Colonic mucosa (tissue), 4 donors: ENCODE measurements at regions not wholly inside any gene's neighbourhood (a gene's known extent, or its start where the extent isn't known, plus 50 kb on each side); places are given as distances from the start of the nearest gene placed in this dataset.

Experiments
- DNase-seq: peaks from one replicate; pipeline ENCODE4 v3.0.0-alpha.2; 2020
- H3K27ac ChIP-seq: fragments of 200-600 bp; one replicate; pipeline ENCODE4 v1.8.0; 2021
- H3K27me3 ChIP-seq: fragments of 200-600 bp; one replicate; pipeline ENCODE4 v1.8.0; 2021
- H3K36me3 ChIP-seq: fragments of 200-600 bp; one replicate; pipeline ENCODE4 v1.8.0; 2021
- H3K4me1 ChIP-seq: fragments of 200-600 bp; one replicate; pipeline ENCODE4 v1.8.0; 2021; ENCODE audit warnings: mild to moderate bottlenecking
- H3K4me3 ChIP-seq: fragments of 200-600 bp; one replicate; pipeline ENCODE4 v1.8.0; 2021
- H3K9ac ChIP-seq, 2 donors: one replicate each; pipeline ENCODE4 v1.7.0; 2013; ENCODE audit warnings: control low read depth in 2 of 2, low read depth in 2 of 2, low read length in 2 of 2
- H3K9me3 ChIP-seq: fragments of 200-600 bp; one replicate; pipeline ENCODE4 v1.8.0; 2021
- intact Hi-C: fragments of 100-400 bp; cut with DNase I; formaldehyde crosslinking; loops from one replicate; pipeline ENCODE4 v1.14.1; 2022
- TF ChIP-seq, protein P1 (sequence below): fragments of 200-600 bp; IDR thresholded peaks from one replicate; pipeline ENCODE4 v1.8.0; 2022; ENCODE audit warnings: antibody characterized with exemption, mild to moderate bottlenecking
- donor health status: healthy.
- donor health status: DM: no; HTN: no; CAD: no.
- donor health status: DM: no; HTN: no; CAD: no.

DNA sequence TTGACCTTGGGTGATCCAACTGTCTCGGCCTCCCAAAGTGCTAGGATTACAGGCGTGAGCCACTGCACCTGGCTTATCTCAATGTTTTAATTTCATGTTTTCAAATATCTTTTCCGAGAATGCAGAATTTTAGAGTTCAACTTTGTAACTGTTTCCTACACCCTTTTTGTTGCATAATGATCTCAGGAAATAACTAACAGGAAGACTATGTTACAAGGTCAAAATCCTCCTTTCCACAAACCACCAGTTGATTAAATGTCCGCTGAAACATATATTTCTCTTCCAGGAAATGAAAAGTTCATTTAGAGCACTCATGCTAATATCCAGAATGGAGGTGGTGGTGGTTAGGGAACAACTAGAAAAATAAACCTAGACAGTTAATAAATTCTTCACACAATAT is 377.8 kb downstream of the PPP4R3C start:
- no peak overlapping the region for H3K4me3 ChIP-seq
- TF ChIP-seq, protein P1, sequence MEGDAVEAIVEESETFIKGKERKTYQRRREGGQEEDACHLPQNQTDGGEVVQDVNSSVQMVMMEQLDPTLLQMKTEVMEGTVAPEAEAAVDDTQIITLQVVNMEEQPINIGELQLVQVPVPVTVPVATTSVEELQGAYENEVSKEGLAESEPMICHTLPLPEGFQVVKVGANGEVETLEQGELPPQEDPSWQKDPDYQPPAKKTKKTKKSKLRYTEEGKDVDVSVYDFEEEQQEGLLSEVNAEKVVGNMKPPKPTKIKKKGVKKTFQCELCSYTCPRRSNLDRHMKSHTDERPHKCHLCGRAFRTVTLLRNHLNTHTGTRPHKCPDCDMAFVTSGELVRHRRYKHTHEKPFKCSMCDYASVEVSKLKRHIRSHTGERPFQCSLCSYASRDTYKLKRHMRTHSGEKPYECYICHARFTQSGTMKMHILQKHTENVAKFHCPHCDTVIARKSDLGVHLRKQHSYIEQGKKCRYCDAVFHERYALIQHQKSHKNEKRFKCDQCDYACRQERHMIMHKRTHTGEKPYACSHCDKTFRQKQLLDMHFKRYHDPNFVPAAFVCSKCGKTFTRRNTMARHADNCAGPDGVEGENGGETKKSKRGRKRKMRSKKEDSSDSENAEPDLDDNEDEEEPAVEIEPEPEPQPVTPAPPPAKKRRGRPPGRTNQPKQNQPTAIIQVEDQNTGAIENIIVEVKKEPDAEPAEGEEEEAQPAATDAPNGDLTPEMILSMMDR, result no peak
- intact Hi-C loops, result no loop called here
- H3K4me1 ChIP-seq, result no peaks in the 10 kb centered on the region
- no peak overlapping the region for H3K9ac ChIP-seq
- DNase-seq, result no peak
- H3K27ac ChIP-seq, result no peak overlapping the region
- no peaks in the 10 kb centered on the region for H3K27me3 ChIP-seq
- no peaks in the 10 kb centered on the region for H3K36me3 ChIP-seq
- H3K9me3 ChIP-seq, result no peaks in the 10 kb centered on the region

DNA sequence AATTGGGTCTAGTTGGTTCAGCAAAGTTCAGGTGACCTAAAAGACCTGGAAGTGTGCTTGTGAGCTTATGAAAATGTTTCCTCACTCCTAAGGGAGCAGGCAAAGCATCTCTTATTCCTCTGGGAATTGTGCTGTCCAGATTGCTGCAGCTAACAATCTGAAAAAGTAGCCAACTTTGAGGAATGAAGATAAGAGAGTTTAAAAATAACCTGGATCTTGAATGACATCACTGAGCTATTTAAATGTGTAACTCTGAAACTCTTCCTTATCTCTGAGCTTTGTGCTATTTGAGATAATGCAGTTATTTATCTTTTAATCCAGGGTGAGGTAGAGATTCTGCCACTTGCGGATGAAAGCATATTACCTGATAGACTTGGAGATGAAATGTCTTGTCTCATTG is 384.8 kb downstream of the PPP4R3C start:
- H3K9me3 ChIP-seq, result no peaks in the 10 kb centered on the region
- H3K36me3 ChIP-seq, result no peaks in the 10 kb centered on the region
- TF ChIP-seq, protein P1, result no peak
- intact Hi-C loops, result no loop called here
- H3K4me3 ChIP-seq, result no peak overlapping the region
- H3K27me3 ChIP-seq, result no peaks in the 10 kb centered on the region
- no peaks in the 10 kb centered on the region for H3K4me1 ChIP-seq
- no peak overlapping the region for H3K27ac ChIP-seq
- no peak overlapping the region for H3K9ac ChIP-seq
- DNase-seq, result no peak

DNA sequence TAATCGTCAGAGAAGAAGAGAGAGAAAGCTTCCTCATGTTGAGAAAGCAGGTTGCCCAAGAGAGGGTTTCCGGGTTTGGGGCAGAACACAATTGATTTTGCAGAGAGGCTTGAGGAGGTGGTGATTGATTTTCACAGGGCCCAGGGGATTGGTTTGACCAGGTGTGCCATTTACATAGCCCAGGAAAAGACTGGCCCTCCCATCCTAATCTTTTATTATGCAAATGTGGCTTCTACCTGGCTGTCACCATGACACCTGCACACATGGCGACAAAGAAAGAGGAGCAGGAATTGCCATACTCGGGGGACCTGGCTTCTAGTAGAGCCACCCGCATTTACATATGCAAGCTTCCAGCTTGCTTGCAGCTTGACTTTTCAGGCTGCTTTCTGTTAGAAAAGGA is 405.3 kb downstream of the PPP4R3C start:
- H3K4me3 ChIP-seq, result no peak overlapping the region
- no peaks in the 10 kb centered on the region for H3K4me1 ChIP-seq
- TF ChIP-seq, protein P1, result no peak
- no peak overlapping the region for H3K27ac ChIP-seq
- no peak for DNase-seq
- H3K36me3 ChIP-seq, result no peaks in the 10 kb centered on the region
- H3K9ac ChIP-seq, result no peak overlapping the region
- no peaks in the 10 kb centered on the region for H3K9me3 ChIP-seq
- H3K27me3 ChIP-seq, result no peaks in the 10 kb centered on the region
- intact Hi-C loops, result no loop called here

DNA sequence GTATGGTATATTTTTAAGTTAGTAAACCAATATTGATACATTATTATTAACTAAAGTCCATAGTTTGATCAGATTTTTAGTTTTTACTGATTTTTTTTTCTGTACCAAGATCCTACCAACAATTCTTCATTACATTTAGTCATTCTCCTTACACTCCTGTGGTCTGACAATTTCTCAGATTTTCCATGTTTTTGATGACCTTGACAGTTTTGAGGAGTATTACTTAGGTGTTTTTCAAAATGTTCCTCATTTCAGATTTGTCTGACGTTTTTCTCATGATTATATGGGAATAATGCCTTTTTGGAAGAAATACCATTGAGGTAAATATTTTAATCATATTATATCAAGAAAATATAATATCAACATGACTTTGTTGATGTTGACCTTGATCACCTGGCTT is 423.8 kb downstream of the PPP4R3C start:
- no peak overlapping the region for H3K27ac ChIP-seq
- H3K4me3 ChIP-seq, result no peak overlapping the region
- no peaks in the 10 kb centered on the region for H3K27me3 ChIP-seq
- no peak for DNase-seq
- intact Hi-C loops, result no loop called here
- no peaks in the 10 kb centered on the region for H3K4me1 ChIP-seq
- no peak overlapping the region for H3K9ac ChIP-seq
- H3K36me3 ChIP-seq, result no peaks in the 10 kb centered on the region
- TF ChIP-seq, protein P1, result no peak
- H3K9me3 ChIP-seq, result no peaks in the 10 kb centered on the region

DNA sequence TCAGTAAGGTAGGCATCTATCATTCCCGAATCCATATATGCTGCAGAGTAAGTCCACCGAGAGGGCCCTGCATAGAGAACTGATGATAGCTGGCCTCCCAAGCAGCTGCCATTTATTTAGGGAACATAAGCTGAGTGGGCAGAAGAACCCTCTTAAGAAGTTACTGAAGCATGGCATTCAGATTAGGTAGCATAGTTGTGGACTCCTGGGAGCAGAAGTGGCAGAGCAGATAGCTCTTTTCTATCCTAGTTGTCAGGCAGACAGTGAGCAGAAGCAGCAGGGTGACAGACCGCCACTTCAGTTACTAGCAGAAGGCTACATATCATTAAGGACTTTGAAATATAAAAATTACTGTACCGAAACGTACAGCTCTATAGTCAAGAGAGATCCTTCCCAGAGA is 454.7 kb downstream of the PPP4R3C start:
- no peak for DNase-seq
- Histone ChIP-seq H3K27ac (no peak overlapping the region), H3K27me3 (no peaks in the 10 kb centered on the region), H3K4me3 (no peak overlapping the region), H3K9ac (no peak overlapping the region), H3K4me1 (no peaks in the 10 kb centered on the region), H3K36me3 (no peaks in the 10 kb centered on the region), H3K9me3 (no peaks in the 10 kb centered on the region)
- TF ChIP-seq, protein P1, result no peak
- intact Hi-C loops, result no loop called here

DNA sequence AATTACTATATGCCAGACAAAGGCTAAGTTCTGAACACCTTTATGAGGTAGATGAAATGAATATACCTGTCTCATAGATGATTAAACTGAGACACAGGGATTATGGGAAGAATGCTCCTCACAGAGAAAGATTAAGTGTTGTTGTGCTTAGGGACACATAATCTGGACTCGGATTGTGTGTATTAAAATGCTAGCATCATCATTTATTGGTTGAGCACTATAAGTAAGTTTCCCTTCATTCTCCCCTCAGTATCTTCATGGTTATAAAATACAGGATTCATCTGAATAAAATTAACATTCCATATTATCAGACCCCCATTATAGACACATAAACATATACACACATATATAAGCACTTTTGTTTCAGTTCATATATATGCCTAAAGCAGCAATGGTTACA is 463.5 kb downstream of the PPP4R3C start:
- Histone ChIP-seq H3K9ac (no peak overlapping the region), H3K4me3 (no peak overlapping the region), H3K27ac (no peak overlapping the region), H3K27me3 (no peaks in the 10 kb centered on the region), H3K9me3 (no peaks in the 10 kb centered on the region), H3K4me1 (no peaks in the 10 kb centered on the region), H3K36me3 (no peaks in the 10 kb centered on the region)
- DNase-seq, result no peak
- intact Hi-C loops, result no loop called here
- TF ChIP-seq, protein P1, result no peak
